SKM-1 treated with dmso at 0.1 percent for 144 hours (cell line): ENCODE measurements at regions not wholly inside any gene's neighbourhood (a gene's known extent, or its start where the extent isn't known, plus 50 kb on each side); places are given as distances from the start of the nearest gene placed in this dataset.

Experiments used
- DNase-seq: peaks from one replicate; lab custom pipeline; 2025; ENCODE audit not compliant: unreplicated experiment; lab: John Stamatoyannopoulos, UW

DNA sequence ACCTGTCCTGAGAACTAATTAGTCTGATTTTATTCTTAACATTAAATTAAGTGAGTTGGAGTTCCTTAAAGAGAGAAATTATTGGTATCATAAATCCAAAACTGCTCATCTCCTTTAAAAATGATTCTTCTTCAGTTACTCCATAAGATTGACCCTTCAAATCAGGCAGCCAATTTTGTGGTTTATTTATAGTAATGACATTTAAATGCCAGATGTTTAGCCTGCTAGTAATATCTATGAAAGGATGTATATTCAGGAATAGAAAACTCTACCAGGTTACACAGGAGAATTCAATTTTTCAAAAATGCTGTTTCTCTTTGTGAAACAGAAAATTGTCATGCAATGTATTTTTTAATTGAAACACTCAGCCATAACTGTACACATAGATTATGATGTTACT lies 457.8 kb upstream of the ROBO2 start:
- no peak for DNase-seq

DNA sequence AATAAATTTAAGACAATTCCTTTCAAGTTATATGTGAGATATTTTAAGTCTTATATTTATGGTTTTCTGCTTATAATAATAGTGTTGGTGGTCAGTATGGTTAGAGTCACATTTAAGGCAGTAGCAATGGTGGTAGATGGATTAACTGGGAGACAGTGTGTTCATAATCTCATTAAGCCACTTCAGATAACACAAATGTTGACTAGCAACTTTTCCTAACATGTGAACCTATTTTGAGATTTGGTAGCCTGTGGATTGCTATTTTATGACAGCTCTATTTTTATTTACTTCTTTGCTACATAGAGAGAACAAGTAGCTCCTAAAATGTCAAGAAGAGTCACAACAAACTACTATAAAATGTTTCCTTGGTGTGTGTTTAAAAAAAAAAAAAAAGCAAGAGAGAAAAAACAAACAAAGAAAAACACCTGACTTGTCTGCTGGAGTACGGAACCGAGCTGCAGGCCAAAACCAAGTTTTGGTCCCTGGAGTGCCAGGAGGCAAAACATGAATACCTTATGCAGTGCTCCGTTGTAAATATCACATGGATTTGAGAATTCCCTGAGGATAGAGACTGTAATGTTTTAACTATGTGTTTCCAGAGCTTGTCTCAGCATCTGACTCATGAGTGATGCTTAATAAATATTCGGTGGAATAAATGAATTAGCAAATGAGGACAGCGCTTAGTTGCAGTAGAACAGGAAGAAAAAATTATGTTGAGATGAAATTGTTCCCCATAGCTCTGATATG lies 457.1 kb upstream of the ROBO2 start:
- DNase-seq, result no peak

GRCh38 chr3:76585794-76586392 lies 454.0 kb upstream of the ROBO2 start:
- peak; percentile 39 for DNase-seq

DNA sequence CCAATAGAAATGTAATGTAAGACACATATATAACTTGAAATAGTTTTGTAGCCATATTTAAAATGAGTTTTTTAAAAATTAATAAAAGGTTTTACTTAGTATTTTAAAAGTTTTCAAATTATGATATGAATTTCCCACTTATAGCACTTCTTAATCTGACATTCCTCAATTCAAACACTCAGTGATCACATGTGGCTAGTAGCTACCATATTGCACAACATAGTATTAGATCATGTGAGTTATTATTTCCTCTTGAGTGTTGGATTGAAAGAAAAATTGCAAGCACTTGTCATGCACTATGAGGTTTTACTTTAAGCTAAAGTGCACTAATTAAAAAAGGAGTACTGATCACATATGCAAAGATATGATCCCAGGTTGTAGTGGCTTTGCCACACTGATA lies 453.4 kb upstream of the ROBO2 start:
- DNase-seq, result no peak

DNA sequence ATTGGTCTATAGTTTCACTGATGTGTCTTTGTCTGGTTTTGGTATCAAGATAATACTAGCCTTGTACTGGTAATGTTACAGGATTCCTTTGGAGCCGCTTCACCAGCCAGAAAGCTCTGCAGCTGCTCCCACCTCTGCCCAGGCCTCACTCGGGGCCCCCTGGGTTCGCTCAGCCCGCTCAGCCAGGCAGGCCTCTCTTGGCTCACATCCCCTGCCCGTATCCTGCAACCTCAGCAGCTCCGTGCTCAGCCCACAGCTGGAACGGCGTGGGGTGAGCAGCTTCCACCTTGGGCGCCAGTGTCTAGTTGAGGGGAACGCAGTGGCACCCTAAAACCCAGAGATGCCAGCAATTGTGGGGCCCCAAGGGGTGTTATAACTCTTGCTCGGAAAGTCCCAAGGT lies 429.7 kb upstream of the ROBO2 start:
- DNase-seq, result no peak

DNA sequence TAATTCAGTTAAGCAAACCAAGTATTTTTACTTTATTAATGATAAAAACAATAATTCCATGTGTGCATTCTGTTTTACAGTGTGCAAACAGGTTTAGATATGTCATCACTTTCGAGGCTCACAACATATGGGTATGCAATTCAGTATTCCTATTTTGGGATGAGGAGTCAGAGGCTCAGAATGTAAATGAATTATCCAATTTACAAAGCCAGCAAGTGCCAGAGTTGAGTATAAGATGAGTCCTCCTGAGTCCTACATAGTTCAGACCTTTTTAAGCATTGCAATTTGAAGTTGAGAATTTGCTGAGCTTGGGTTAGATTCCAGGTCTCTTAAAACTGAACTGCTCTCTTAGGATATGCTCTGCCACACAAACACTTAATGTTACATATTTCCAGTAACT lies 424.2 kb upstream of the ROBO2 start:
- no peak for DNase-seq

GRCh38 chr3:76624164-76624563 lies 415.7 kb upstream of the ROBO2 start:
- DNase-seq, result no peak

GRCh38 chr3:76627236-76627635 lies 412.7 kb upstream of the ROBO2 start:
- DNase-seq, result no peak

DNA sequence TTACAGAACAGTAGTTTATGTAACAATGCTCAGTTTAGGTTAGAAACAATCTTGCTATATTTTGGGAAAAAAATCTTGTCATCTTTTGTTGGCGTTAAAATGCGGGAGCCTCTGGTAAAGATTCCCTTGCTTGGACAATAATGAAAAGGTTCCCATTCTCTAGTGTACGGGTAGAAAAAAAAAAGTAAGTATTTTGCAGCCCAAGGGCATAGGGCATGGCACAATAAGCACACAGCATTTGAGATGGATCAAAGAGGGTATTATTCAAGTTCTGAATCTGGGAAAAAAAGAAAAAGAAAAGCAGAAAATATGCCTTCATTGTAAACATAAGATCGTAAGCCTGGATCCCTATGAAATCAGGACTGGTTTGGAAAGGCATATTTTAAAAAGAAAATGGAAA lies 408.6 kb upstream of the ROBO2 start:
- no peak for DNase-seq

- no peak for DNase-seq
Measured at GRCh38 chr3:76638006-76638405, 401.9 kb upstream of the ROBO2 start.

GRCh38 chr3:76643623-76644304 lies 396.1 kb upstream of the ROBO2 start:
- DNase-seq, result no peak

- no peak for DNase-seq
Measured at GRCh38 chr3:76644305-76644675, 395.6 kb upstream of the ROBO2 start.

DNA sequence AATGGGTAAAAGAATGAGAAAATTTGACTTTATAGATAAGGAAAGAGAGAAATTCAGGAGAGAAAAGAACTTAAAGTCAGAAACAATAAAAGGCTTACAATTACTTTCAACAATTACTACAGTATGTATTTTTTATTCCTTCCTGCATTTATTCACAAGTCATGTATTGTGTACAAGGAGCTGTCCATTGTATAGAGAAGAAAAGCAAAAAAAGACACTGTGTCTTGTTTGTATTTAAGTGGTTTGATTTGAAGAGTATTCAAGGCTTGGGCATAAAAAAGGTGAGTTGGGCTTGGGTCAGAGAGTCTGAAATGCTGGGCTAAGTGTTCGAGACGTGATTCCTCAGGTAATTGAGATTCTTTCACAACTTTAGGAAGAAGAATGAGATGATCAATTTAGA lies 394.2 kb upstream of the ROBO2 start:
- no peak for DNase-seq

- DNase-seq, result peak; percentile 21
Measured at GRCh38 chr3:76646921-76647562, 392.9 kb upstream of the ROBO2 start.

- no peak for DNase-seq
Measured at GRCh38 chr3:76651784-76652183, 388.1 kb upstream of the ROBO2 start.

DNA sequence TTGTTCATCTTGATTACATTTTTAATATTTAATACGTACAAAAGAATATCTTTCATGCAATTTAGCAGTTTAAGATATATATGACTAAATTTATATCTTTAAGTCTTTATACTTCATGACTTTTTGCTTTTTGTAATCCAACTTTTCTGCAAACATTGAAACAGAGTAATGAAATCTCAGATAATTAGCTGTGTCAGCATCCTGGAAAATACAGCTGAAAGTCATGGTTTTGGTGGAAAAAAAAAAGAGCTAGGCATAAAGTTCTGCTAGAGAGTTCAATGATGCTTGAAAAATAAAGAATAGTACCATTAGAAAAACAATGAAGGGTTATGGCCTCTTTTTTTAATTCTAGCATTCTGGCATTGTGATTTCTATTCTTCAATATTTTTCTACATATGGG lies 387.4 kb upstream of the ROBO2 start:
- no peak for DNase-seq

DNA sequence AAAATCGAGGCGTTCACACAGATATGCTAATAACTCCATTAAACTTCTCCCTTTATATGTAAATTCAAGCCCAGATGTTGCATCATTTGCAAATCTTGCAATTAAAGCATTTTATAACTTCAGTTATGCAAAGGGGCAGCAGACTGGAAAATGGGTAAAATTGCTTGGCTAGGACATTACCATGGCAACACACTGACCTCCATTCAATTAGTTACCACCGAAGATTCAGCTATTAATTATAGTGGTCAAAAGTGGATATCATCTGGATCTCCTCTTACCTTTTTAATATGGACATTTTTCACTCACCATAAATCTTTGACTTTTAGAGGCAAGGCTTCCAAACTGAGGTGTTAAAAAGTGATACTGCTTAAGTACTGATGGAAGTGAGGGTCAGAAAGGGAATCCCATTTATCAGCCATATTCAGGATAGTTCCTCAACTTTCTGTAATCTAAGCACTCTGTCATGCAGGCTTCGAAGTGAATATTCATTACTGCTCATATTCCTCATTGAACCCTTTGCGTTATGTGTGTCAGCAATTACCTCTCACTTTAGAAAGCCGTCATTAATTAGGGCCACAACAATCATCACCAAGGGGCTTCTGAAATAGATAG lies 386.2 kb upstream of the ROBO2 start:
- DNase-seq, result no peak

DNA sequence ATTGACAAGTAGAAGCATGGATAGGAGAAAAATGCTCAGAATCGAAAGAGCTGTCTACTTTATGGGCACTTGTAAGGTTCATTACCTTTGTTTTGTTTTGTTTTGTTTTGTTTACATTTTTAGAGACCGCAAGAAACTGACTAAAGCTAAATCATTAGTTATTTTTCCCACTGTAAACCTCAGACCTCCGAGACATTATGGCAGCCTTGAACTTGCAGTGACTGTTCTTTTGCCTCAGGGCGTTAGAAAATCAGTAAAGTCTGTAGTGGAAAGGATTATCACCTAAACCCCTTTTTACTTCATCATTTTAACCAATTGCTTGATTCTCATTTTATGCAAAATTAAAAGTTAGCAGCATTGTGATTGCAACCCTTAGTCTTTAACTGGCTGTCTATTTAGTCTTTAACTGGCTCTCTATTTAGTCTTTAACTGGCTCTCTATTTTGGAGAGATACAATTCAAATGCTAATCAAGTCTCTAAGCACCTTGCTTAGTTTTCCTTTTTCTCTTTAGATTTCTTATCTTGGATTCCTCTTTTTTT lies 383.3 kb upstream of the ROBO2 start:
- DNase-seq, result no peak

- DNase-seq, result no peak
Measured at GRCh38 chr3:76657909-76658308, 382.0 kb upstream of the ROBO2 start.

DNA sequence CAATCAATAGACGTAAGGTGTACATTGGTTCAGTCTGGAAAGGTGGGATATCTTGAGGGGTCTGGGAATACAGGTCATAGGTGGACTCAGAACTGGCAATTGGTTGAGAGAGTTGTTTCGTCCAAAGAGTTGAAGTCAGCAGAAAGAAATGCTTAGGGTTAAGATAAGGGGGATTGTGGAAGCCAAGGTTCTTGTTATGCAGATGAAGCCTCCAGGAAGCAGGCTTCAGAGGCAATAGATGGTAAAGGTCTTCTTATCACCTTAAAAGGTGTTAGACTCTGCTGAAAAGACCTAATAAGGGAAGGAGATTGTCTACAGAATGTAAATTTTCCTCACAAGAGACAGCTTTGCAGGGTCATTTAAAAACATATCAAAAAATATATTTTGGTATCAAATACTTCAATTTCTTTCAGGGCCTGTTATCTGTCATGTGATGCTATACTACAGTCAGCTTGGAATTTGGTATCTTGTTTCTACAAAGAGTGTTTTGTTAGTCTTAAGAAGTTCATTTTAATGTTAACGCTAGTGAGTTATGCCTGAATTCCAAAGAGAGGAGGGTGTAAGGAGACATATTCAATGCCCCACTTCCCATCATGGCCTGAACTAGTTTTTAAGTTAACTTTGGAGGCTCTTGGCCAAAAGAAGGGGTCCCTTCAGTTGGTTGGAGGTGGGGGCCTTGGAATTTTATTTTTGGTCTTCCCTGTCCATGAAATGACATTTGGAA lies 378.2 kb upstream of the ROBO2 start:
- DNase-seq, result no peak

DNA sequence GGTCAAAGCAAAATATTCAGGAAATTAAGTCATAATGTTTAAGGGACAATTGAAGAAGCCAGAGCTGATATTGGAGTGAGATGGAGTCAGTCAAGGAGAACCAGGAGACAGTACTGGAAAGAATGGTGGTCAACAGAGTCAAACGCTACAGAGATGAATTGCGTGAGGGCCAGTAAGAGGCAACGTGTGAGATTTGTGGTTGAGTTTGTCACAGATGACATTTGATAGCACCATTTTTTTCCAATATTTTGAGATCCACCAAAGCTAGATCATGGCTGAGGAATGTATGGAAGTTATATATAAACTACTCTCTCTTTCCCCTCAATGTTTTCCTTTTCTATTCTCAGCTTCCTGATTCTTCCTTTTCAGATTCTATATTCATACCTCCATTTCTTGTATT lies 375.1 kb upstream of the ROBO2 start:
- no peak for DNase-seq
